ENCODE measurements at regions not wholly inside any gene's neighbourhood (a gene's known extent, or its start where the extent isn't known, plus 50 kb on each side); places are given as distances from the start of the nearest gene placed in this dataset.

GRCh38 chr11:69371731-69372588 is 78.0 kb downstream of the MYEOV start:
- ChIA-PET CTCF (ENCODE audit: partially characterized antibody) (no interaction called here), POLR2A (ENCODE audit: partially characterized antibody) (no interaction called here)
- Histone ChIP-seq H3K4me1 (ENCODE audit: insufficient read depth, low read length) (no peaks in the 10 kb centered on the region), H3K27ac (ENCODE audit: low read depth, low read length) (no peak overlapping the region), H3K9me3 (ENCODE audit: control insufficient read depth in 1 of 2, low read length in 2 of 2) (no peaks in the 10 kb centered on the region), H3K36me3 (ENCODE audit: insufficient read depth, low read length) (no peaks in the 10 kb centered on the region), H3K4me3 (ENCODE audit: low read length in 2 of 2) (no peak overlapping the region), H3K27me3 (ENCODE audit: insufficient read depth, low read length) (no peaks in the 10 kb centered on the region)
- H3K27me3 Mint-ChIP-seq, result peaks cover 2 to 4% of the 10 kb centered on the region in 2 donors
- H3K9me3 Mint-ChIP-seq, result no peaks in the 10 kb centered on the region
- H3K4me3 Mint-ChIP-seq, result no peak overlapping the region
- H3K36me3 Mint-ChIP-seq, result no peaks in the 10 kb centered on the region
- no peaks in the 10 kb centered on the region for H3K4me1 Mint-ChIP-seq
- intact Hi-C loops (cut with micrococcal nuclease), result no loop called here
- DNase-seq, result no peak
- peak overlapping the region in 1 of 7 donors; percentile 55 for H3K27ac Mint-ChIP-seq

- Histone ChIP-seq H3K36me3 (ENCODE audit: insufficient read depth, low read length) (no peaks in the 10 kb centered on the region), H3K4me3 (ENCODE audit: low read length in 2 of 2) (no peak overlapping the region), H3K27me3 (ENCODE audit: insufficient read depth, low read length) (no peaks in the 10 kb centered on the region), H3K27ac (ENCODE audit: low read depth, low read length) (no peak overlapping the region), H3K4me1 (ENCODE audit: insufficient read depth, low read length) (no peaks in the 10 kb centered on the region), H3K9me3 (ENCODE audit: control insufficient read depth in 1 of 2, low read length in 2 of 2) (no peaks in the 10 kb centered on the region)
- no peaks in the 10 kb centered on the region for H3K4me1 Mint-ChIP-seq
- peaks cover 2 to 4% of the 10 kb centered on the region in 2 donors for H3K27me3 Mint-ChIP-seq
- no peak overlapping the region for H3K27ac Mint-ChIP-seq
- DNase-seq, result no peak
- H3K36me3 Mint-ChIP-seq, result no peaks in the 10 kb centered on the region
- POLR2A ChIA-PET (ENCODE audit: partially characterized antibody), result no interaction called here
- no peaks in the 10 kb centered on the region for H3K9me3 Mint-ChIP-seq
- CTCF ChIA-PET (ENCODE audit: partially characterized antibody), result no interaction called here
- no peak overlapping the region for H3K4me3 Mint-ChIP-seq
- intact Hi-C loops (cut with micrococcal nuclease), result no loop called here
Measured at GRCh38 chr11:69372589-69373250, 78.8 kb downstream of the MYEOV start.

- Histone ChIP-seq H3K9me3 (ENCODE audit: control insufficient read depth in 1 of 2, low read length in 2 of 2) (no peaks in the 10 kb centered on the region), H3K27me3 (ENCODE audit: insufficient read depth, low read length) (no peaks in the 10 kb centered on the region), H3K4me3 (ENCODE audit: low read length in 2 of 2) (no peak overlapping the region), H3K4me1 (ENCODE audit: insufficient read depth, low read length) (no peaks in the 10 kb centered on the region), H3K36me3 (ENCODE audit: insufficient read depth, low read length) (no peaks in the 10 kb centered on the region), H3K27ac (ENCODE audit: low read depth, low read length) (no peak overlapping the region)
- Mint-ChIP-seq H3K36me3 (no peaks in the 10 kb centered on the region), H3K27me3 (peaks cover 2 to 4% of the 10 kb centered on the region in 2 donors), H3K4me1 (no peaks in the 10 kb centered on the region), H3K9me3 (no peaks in the 10 kb centered on the region), H3K4me3 (no peak overlapping the region), H3K27ac (no peak overlapping the region)
- intact Hi-C loops (cut with micrococcal nuclease), result no loop called here
- POLR2A ChIA-PET (ENCODE audit: partially characterized antibody), result no interaction called here
- CTCF ChIA-PET (ENCODE audit: partially characterized antibody), result no interaction called here
- no peak for DNase-seq
Measured at GRCh38 chr11:69373251-69373635, 79.3 kb downstream of the MYEOV start.

- intact Hi-C loops (cut with micrococcal nuclease), result no loop called here
- Histone ChIP-seq H3K27me3 (ENCODE audit: insufficient read depth, low read length) (no peaks in the 10 kb centered on the region), H3K9me3 (ENCODE audit: control insufficient read depth in 1 of 2, low read length in 2 of 2) (no peaks in the 10 kb centered on the region), H3K36me3 (ENCODE audit: insufficient read depth, low read length) (no peaks in the 10 kb centered on the region), H3K4me3 (ENCODE audit: low read length in 2 of 2) (no peak overlapping the region), H3K4me1 (ENCODE audit: insufficient read depth, low read length) (no peaks in the 10 kb centered on the region), H3K27ac (ENCODE audit: low read depth, low read length) (no peak overlapping the region)
- DNase-seq, result no peak
- no peaks in the 10 kb centered on the region for H3K4me1 Mint-ChIP-seq
- H3K36me3 Mint-ChIP-seq, result no peaks in the 10 kb centered on the region
- no peaks in the 10 kb centered on the region for H3K9me3 Mint-ChIP-seq
- POLR2A ChIA-PET (ENCODE audit: partially characterized antibody), result no interaction called here
- CTCF ChIA-PET (ENCODE audit: partially characterized antibody), result no interaction called here
- H3K27ac Mint-ChIP-seq, result no peak overlapping the region
- peaks cover 2 to 4% of the 10 kb centered on the region in 2 donors for H3K27me3 Mint-ChIP-seq
- no peak overlapping the region for H3K4me3 Mint-ChIP-seq
Measured at GRCh38 chr11:69374110-69374945, 80.4 kb downstream of the MYEOV start.

- ChIA-PET POLR2A (ENCODE audit: partially characterized antibody) (no interaction called here), CTCF (ENCODE audit: partially characterized antibody) (no interaction called here)
- intact Hi-C loops (cut with micrococcal nuclease), result no loop called here
- Mint-ChIP-seq H3K4me3 (no peak overlapping the region), H3K36me3 (no peaks in the 10 kb centered on the region), H3K4me1 (no peaks in the 10 kb centered on the region), H3K27ac (no peak overlapping the region), H3K27me3 (peaks cover 2 to 4% of the 10 kb centered on the region in 2 donors), H3K9me3 (no peaks in the 10 kb centered on the region)
- Histone ChIP-seq H3K27me3 (ENCODE audit: insufficient read depth, low read length) (no peaks in the 10 kb centered on the region), H3K9me3 (ENCODE audit: control insufficient read depth in 1 of 2, low read length in 2 of 2) (no peaks in the 10 kb centered on the region), H3K4me1 (ENCODE audit: insufficient read depth, low read length) (no peaks in the 10 kb centered on the region), H3K36me3 (ENCODE audit: insufficient read depth, low read length) (no peaks in the 10 kb centered on the region), H3K27ac (ENCODE audit: low read depth, low read length) (no peak overlapping the region), H3K4me3 (ENCODE audit: low read length in 2 of 2) (no peak overlapping the region)
- no peak for DNase-seq
Measured at GRCh38 chr11:69374946-69375310, 81.0 kb downstream of the MYEOV start.

- Mint-ChIP-seq H3K27ac (no peak overlapping the region), H3K4me1 (no peaks in the 10 kb centered on the region), H3K4me3 (no peak overlapping the region), H3K27me3 (peaks cover 2 to 4% of the 10 kb centered on the region in 2 donors), H3K36me3 (no peaks in the 10 kb centered on the region), H3K9me3 (no peaks in the 10 kb centered on the region)
- intact Hi-C loops (cut with micrococcal nuclease), result no loop called here
- DNase-seq, result no peak
- CTCF ChIA-PET (ENCODE audit: partially characterized antibody), result no interaction called here
- no peaks in the 10 kb centered on the region for H3K36me3 ChIP-seq (ENCODE audit: insufficient read depth, low read length)
- no peaks in the 10 kb centered on the region for H3K4me1 ChIP-seq (ENCODE audit: insufficient read depth, low read length)
- no peaks in the 10 kb centered on the region for H3K9me3 ChIP-seq (ENCODE audit: control insufficient read depth in 1 of 2, low read length in 2 of 2)
- H3K27me3 ChIP-seq (ENCODE audit: insufficient read depth, low read length), result no peaks in the 10 kb centered on the region
- POLR2A ChIA-PET (ENCODE audit: partially characterized antibody), result no interaction called here
- H3K4me3 ChIP-seq (ENCODE audit: low read length in 2 of 2), result no peak overlapping the region
- no peak overlapping the region for H3K27ac ChIP-seq (ENCODE audit: low read depth, low read length)
Measured at GRCh38 chr11:69375316-69376154, 81.6 kb downstream of the MYEOV start.

All from CD4-positive, alpha-beta memory T cell (primary cell).